IMR-90 (cell line): ENCODE measurements at regions not wholly inside any gene's neighbourhood (a gene's known extent, or its start where the extent isn't known, plus 50 kb on each side); places are given as distances from the start of the nearest gene placed in this dataset.

ENCODE experiments used
- ATAC-seq: fragments of 200-7000 bp; cut with Tn5 transposase; 2 replicates; pipeline ENCODE4 v1.9.1; 2020; ENCODE audit warnings: low read depth, mild to moderate bottlenecking, moderate library complexity
- BruUV-seq: library from RNA; stranded (reverse); fragments of 400-500 nt; replicated peaks from 2 replicates; lab custom pipeline; 2021; lab: Mats Ljungman, UMichigan
- CTCF ChIA-PET: fragments of 300-600 bp; formaldehyde crosslinking; extraction: SDS; loops from one replicate; lab custom pipeline; 2021; ENCODE audit warnings: antibody characterized with exemption; lab: Yijun Ruan, JAX
- POLR2A ChIA-PET: fragments of 300-600 bp; sonication (Branson Sonifier 250); formaldehyde crosslinking; loops from one replicate; lab custom pipeline; 2022; ENCODE audit warnings: antibody characterized with exemption; ENCODE audit not compliant: unreplicated experiment; lab: Charles Lee
- DNase-seq: peaks from one replicate; pipeline ENCODE4 v3.0.0; 2013
- H2AFZ ChIP-seq: replicated peaks from 2 replicates; pipeline ENCODE3; 2013; ENCODE audit warnings: low read length, mild to moderate bottlenecking; ENCODE audit not compliant: poor library complexity
- H2AK5ac ChIP-seq: 2 replicates; pipeline ENCODE4 v1.6.1; 2013; ENCODE audit warnings: low read depth, low read length, inconsistent platforms
- H2AK9ac ChIP-seq: replicated peaks from 2 replicates; pipeline ENCODE3; 2013; ENCODE audit warnings: mild to moderate bottlenecking, low read depth, low read length, moderate library complexity; ENCODE audit not compliant: poor library complexity
- H2BK120ac ChIP-seq: 2 replicates; pipeline ENCODE4 v1.6.1; 2013; ENCODE audit warnings: low read depth, low read length, inconsistent platforms
- H2BK15ac ChIP-seq: 3 replicates; pipeline ENCODE4 v1.6.1; 2013; ENCODE audit warnings: low read depth, low read length, inconsistent platforms
- H2BK20ac ChIP-seq: 2 replicates; pipeline ENCODE4 v1.6.1; 2013; ENCODE audit warnings: low read depth, mild to moderate bottlenecking, inconsistent platforms, low read length, moderate library complexity
- H2BK5ac ChIP-seq: 2 replicates; pipeline ENCODE4 v1.6.1; 2013; ENCODE audit warnings: mild to moderate bottlenecking, low read depth, low read length, inconsistent platforms; ENCODE audit not compliant: poor library complexity, severe bottlenecking
- H3K14ac ChIP-seq: replicated peaks from 2 replicates; pipeline ENCODE4 v1.6.1; 2013; ENCODE audit warnings: low read depth, low read length, inconsistent platforms
- H3K18ac ChIP-seq: 2 replicates; pipeline ENCODE4 v1.6.1; 2013; ENCODE audit warnings: low read depth, low read length, control low read depth
- H3K23ac ChIP-seq: 2 replicates; pipeline ENCODE4 v1.6.1; 2013; ENCODE audit warnings: low read depth, low read length, inconsistent platforms
- H3K27ac ChIP-seq: 2 replicates; pipeline ENCODE4 v1.5.1; 2013; ENCODE audit warnings: mild to moderate bottlenecking, control low read depth, low read length; ENCODE audit not compliant: insufficient read depth
- H3K27me3 ChIP-seq: 2 replicates; pipeline ENCODE4 v1.6.1; 2013; ENCODE audit warnings: low read length; ENCODE audit not compliant: control insufficient read depth, insufficient read depth
- H3K36me3 ChIP-seq: 2 replicates; pipeline ENCODE4 v1.6.1; 2013; ENCODE audit warnings: low read length, mixed read lengths; ENCODE audit not compliant: control insufficient read depth, insufficient read depth
- H3K4ac ChIP-seq: 2 replicates; pipeline ENCODE4 v1.6.1; 2013; ENCODE audit warnings: low read depth, low read length, inconsistent platforms
- H3K4me1 ChIP-seq: 2 replicates; pipeline ENCODE4 v1.6.1; 2013; ENCODE audit warnings: low read length, mixed read lengths; ENCODE audit not compliant: control insufficient read depth, insufficient read depth
- H3K4me2 ChIP-seq: 2 replicates; pipeline ENCODE4 v1.6.1; 2013; ENCODE audit warnings: low read depth, mild to moderate bottlenecking, control low read depth, low read length, moderate library complexity
- H3K4me3 ChIP-seq: 2 replicates; pipeline ENCODE4 v1.5.1; 2013; ENCODE audit warnings: low read depth, mild to moderate bottlenecking, control low read depth, low read length, moderate library complexity; ENCODE audit not compliant: insufficient read depth
- H3K56ac ChIP-seq: 2 replicates; pipeline ENCODE4 v1.6.1; 2013; ENCODE audit warnings: low read length, inconsistent platforms; ENCODE audit not compliant: insufficient read depth; ENCODE audit errors: extremely low read depth
- H3K79me1 ChIP-seq, 2 experiments: 2 replicates each; pipeline ENCODE4 v1.6.1; 2013; ENCODE audit warnings: low read length in 2 of 2, inconsistent platforms in 1 of 2, low read depth in 1 of 2
- H3K9ac ChIP-seq: 2 replicates; pipeline ENCODE4 v1.6.1; 2013; ENCODE audit warnings: low read depth, low read length, control low read depth
- H3K9me1 ChIP-seq: 2 replicates; pipeline ENCODE4 v1.6.1; 2013; ENCODE audit warnings: low read length, inconsistent platforms; ENCODE audit not compliant: insufficient read depth
- H3K9me3 ChIP-seq: 2 replicates; pipeline ENCODE4 v1.6.1; 2013; ENCODE audit warnings: low read length; ENCODE audit not compliant: control insufficient read depth, insufficient read depth
- H4K20me1 ChIP-seq: 2 replicates; pipeline ENCODE4 v1.6.1; 2013; ENCODE audit warnings: low read length, inconsistent platforms; ENCODE audit not compliant: insufficient read depth
- H4K5ac ChIP-seq: 2 replicates; pipeline ENCODE4 v1.6.1; 2013; ENCODE audit warnings: mild to moderate bottlenecking, low read depth, low read length, control low read depth
- H4K8ac ChIP-seq, 2 experiments: 2 replicates each; pipeline ENCODE4 v1.6.1; 2013; ENCODE audit warnings: low read depth in 2 of 2, low read length in 2 of 2, control low read depth in 1 of 2, inconsistent platforms in 1 of 2
- H4K91ac ChIP-seq: 2 replicates; pipeline ENCODE4 v1.6.1; 2013; ENCODE audit warnings: low read depth, low read length, inconsistent platforms; ENCODE audit not compliant: insufficient read depth
- BHLHE40 ChIP-seq: fragments of 150-350 bp; IDR thresholded peaks from 2 replicates; pipeline ENCODE4 v1.6.1; 2016; ENCODE audit warnings: mild to moderate bottlenecking, low read depth, low read length
- CEBPB ChIP-seq: IDR thresholded peaks from 2 replicates; pipeline ENCODE4 v1.6.1; 2012; ENCODE audit warnings: low read depth, low read length, improper control_type of control experiment
- CHD1 ChIP-seq: IDR thresholded peaks from 2 replicates; pipeline ENCODE4 v1.6.1; 2012; ENCODE audit warnings: low read depth, low read length, improper control_type of control experiment
- ELK1 ChIP-seq: fragments of 150-350 bp; IDR thresholded peaks from 2 replicates; pipeline ENCODE4 v1.6.1; 2016; ENCODE audit warnings: low read depth, mild to moderate bottlenecking, low read length, moderate library complexity, borderline replicate concordance
- FOS ChIP-seq: fragments of 150-350 bp; IDR thresholded peaks from 2 replicates; pipeline ENCODE4 v1.6.1; 2016; ENCODE audit warnings: low read depth, low read length
- MAFK ChIP-seq: IDR thresholded peaks from 2 replicates; pipeline ENCODE4 v1.6.1; 2012; ENCODE audit warnings: low read depth, low read length, improper control_type of control experiment
- MAZ ChIP-seq: IDR thresholded peaks from 2 replicates; pipeline ENCODE4 v1.6.1; 2012; ENCODE audit warnings: low read depth, mild to moderate bottlenecking, low read length, improper control_type of control experiment, moderate library complexity, borderline replicate concordance
- MXI1 ChIP-seq: IDR thresholded peaks from 2 replicates; pipeline ENCODE4 v1.6.1; 2012; ENCODE audit warnings: low read depth, mild to moderate bottlenecking, low read length, moderate library complexity, borderline replicate concordance
- NFE2L2 ChIP-seq: fragments of 150-350 bp; IDR thresholded peaks from 2 replicates; pipeline ENCODE4 v1.6.1; 2016; ENCODE audit warnings: low read depth, mild to moderate bottlenecking, low read length
- POLR2A ChIP-seq: IDR thresholded peaks from 2 replicates; pipeline ENCODE4 v1.6.1; 2012; ENCODE audit warnings: mild to moderate bottlenecking, low read depth, low read length
- RAD21 ChIP-seq: IDR thresholded peaks from 2 replicates; pipeline ENCODE4 v1.6.1; 2012; ENCODE audit warnings: low read length, improper control_type of control experiment
- RCOR1 ChIP-seq: IDR thresholded peaks from 2 replicates; pipeline ENCODE4 v1.6.1; 2012; ENCODE audit warnings: mild to moderate bottlenecking, low read length, improper control_type of control experiment; ENCODE audit not compliant: insufficient replicate concordance
- RFX5 ChIP-seq: IDR thresholded peaks from 2 replicates; pipeline ENCODE4 v1.8.0; 2012; ENCODE audit warnings: low read depth, mild to moderate bottlenecking, low read length, moderate library complexity
- SMC3 ChIP-seq: fragments of 150-350 bp; IDR thresholded peaks from 2 replicates; pipeline ENCODE4 v1.6.1; 2016; ENCODE audit warnings: low read depth, mild to moderate bottlenecking, antibody characterized with exemption, low read length, moderate library complexity
- WGBS, 2 experiments: methylation state at CpG; one replicate each; pipeline versions ENCODE4 v1.1.5 to v1.1.7; 2013; ENCODE audit warnings: missing lambda C conversion rate in 2 of 2; ENCODE audit not compliant: insufficient read length in 1 of 2; ENCODE audit errors: extremely low coverage in 2 of 2; 5-methylcytosine and 5-hydroxymethylcytosine counted together
- dilution Hi-C: fragments of 300-500 bp; cut with HindIII; formaldehyde crosslinking; loops from one replicate; pipeline ENCODE4 v1.14.3; 2018; ENCODE audit warnings: low sequenced_read_pairs; ENCODE audit not compliant: unreplicated experiment
- in situ Hi-C: fragments of 300-500 bp; cut with MboI; formaldehyde crosslinking; loops from 3 replicates; pipeline ENCODE4 v1.14.3; 2019; ENCODE audit warnings: low sequenced_read_pairs, inconsistent platforms, mixed read lengths
- intact Hi-C: fragments of 100-400 bp; cut with micrococcal nuclease; formaldehyde crosslinking; loops from 2 replicates; pipeline ENCODE4 v1.10.0; 2022
- TF ChIP-seq, protein P1 (sequence below): conservative IDR thresholded peaks from 2 replicates; pipeline ENCODE4 v1.5.1; 2012; ENCODE audit warnings: mild to moderate bottlenecking, low read depth, low read length, improper control_type of control experiment
- TF ChIP-seq, protein P2 (sequence below): fragments of 150-350 bp; IDR thresholded peaks from 2 replicates; pipeline ENCODE4 v1.6.1; 2017; ENCODE audit warnings: mild to moderate bottlenecking, antibody characterized with exemption, low read length, low read depth

DNA sequence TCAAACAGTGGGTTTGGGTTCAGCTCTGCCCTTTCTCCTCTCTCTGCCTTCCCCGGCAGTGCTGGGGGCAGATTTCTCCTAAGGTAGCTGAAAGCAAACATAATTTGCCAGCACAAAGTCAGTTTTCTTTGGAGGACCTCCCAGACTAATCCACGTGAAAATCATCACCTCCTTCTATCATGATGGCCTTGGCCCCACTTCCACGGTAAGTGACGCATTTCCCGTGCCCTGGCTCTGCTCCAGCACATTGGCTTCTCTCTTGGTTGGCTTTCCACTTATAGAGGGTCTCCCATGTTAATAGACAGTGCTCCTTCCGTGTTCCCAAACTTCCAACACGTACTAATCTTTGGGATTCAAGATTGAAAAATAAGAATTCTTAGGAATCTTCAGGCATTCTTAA, 74.1 kb upstream of the TRIO start:
- Histone ChIP-seq H3K18ac (no peak overlapping the region), H2BK5ac (no peak overlapping the region), H3K4me2 (no peak overlapping the region), H3K36me3 (no peaks in the 10 kb centered on the region), H3K14ac (peak overlapping the region; percentile 34; the same call in 1 of the 2 replicates), H3K27ac (no peak overlapping the region), H3K4me3 (no peak overlapping the region), H2BK15ac (peak overlapping the region; percentile 46; the same call in 1 of the 3 replicates), H2BK120ac (peak overlapping the region; percentile 84), H4K8ac (peak overlapping the region in 1 of 2 experiments; percentile 10; a peak in 2 of 4 replicates), H3K4me1 (peaks cover 7% of the 10 kb centered on the region), H4K5ac (peak overlapping the region; percentile 61; the same call in 1 of the 2 replicates), H4K91ac (peak overlapping the region; percentile 26; the same call in 1 of the 2 replicates), H2AFZ (no peak overlapping the region), H3K4ac (peak overlapping the region; percentile 81), H3K23ac (no peak overlapping the region), H3K9ac (no peak overlapping the region), H3K56ac (no peak overlapping the region), H4K20me1 (no peaks in the 10 kb centered on the region), H2AK9ac (no peak overlapping the region), H3K9me3 (no peaks in the 10 kb centered on the region), H2AK5ac (peak overlapping the region; percentile 92), H3K79me1 (peaks cover 0 to 8% of the 10 kb centered on the region in 2 experiments; a peak in 2 of 4 replicates), H3K9me1 (peaks cover 4% of the 10 kb centered on the region; the same call in 1 of the 2 replicates), H3K27me3 (no peaks in the 10 kb centered on the region), H2BK20ac (peak overlapping the region; percentile 90)
- in situ Hi-C loops: no loop called here
- DNase-seq: no peak
- ChIA-PET CTCF (no interaction called here), POLR2A (no interaction called here)
- no peak for TF ChIP-seq RFX5
- no peak for TF ChIP-seq NFE2L2
- no peak for TF ChIP-seq RAD21
- TF ChIP-seq FOS: no peak
- TF ChIP-seq CEBPB: no peak
- no peak for TF ChIP-seq ELK1
- no peak for TF ChIP-seq MAZ
- TF ChIP-seq MXI1: no peak
- TF ChIP-seq RCOR1: no peak
- TF ChIP-seq POLR2A: no peak
- no peak for TF ChIP-seq CHD1
- no peak for TF ChIP-seq BHLHE40
- TF ChIP-seq, protein P1, sequence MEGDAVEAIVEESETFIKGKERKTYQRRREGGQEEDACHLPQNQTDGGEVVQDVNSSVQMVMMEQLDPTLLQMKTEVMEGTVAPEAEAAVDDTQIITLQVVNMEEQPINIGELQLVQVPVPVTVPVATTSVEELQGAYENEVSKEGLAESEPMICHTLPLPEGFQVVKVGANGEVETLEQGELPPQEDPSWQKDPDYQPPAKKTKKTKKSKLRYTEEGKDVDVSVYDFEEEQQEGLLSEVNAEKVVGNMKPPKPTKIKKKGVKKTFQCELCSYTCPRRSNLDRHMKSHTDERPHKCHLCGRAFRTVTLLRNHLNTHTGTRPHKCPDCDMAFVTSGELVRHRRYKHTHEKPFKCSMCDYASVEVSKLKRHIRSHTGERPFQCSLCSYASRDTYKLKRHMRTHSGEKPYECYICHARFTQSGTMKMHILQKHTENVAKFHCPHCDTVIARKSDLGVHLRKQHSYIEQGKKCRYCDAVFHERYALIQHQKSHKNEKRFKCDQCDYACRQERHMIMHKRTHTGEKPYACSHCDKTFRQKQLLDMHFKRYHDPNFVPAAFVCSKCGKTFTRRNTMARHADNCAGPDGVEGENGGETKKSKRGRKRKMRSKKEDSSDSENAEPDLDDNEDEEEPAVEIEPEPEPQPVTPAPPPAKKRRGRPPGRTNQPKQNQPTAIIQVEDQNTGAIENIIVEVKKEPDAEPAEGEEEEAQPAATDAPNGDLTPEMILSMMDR: no peak
- no peak for TF ChIP-seq MAFK
- TF ChIP-seq, protein P2, sequence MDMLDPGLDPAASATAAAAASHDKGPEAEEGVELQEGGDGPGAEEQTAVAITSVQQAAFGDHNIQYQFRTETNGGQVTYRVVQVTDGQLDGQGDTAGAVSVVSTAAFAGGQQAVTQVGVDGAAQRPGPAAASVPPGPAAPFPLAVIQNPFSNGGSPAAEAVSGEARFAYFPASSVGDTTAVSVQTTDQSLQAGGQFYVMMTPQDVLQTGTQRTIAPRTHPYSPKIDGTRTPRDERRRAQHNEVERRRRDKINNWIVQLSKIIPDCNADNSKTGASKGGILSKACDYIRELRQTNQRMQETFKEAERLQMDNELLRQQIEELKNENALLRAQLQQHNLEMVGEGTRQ: no peak
- TF ChIP-seq SMC3: no peak
- dilution Hi-C loops: no loop called here
- no peak for ATAC-seq
- intact Hi-C loops: no loop called here
- no CpG with 5 or more reads among the region's 7 CpGs for WGBS, 2 experiments
- no TSS peak for BruUV-seq
